Left lung (tissue), 4 donors: ENCODE measurements at regions not wholly inside any gene's neighbourhood (a gene's known extent, or its start where the extent isn't known, plus 50 kb on each side); places are given as distances from the start of the nearest gene placed in this dataset.

ENCODE experiments used
- ATAC-seq: fragments of 200-7000 bp; cut with Tn5 transposase; one replicate; pipeline ENCODE4 v1.9.1; 2020; ENCODE audit warnings: moderate library complexity
- DNase-seq, 4 donors: peaks; one replicate each; pipeline ENCODE4 v3.0.0-alpha.2; 2013 to 2020
- H3K27ac ChIP-seq, 2 donors: fragments of 200-600 bp; sonication (generic) in 1 of 2; one replicate each; pipeline versions ENCODE4 v1.5.0 to v1.8.0; 2020 to 2021
- H3K27me3 ChIP-seq, 2 donors: fragments of 200-600 bp; sonication (generic) in 1 of 2; one replicate each; pipeline versions ENCODE4 v1.5.0 to v1.8.0; 2020 to 2021
- H3K36me3 ChIP-seq, 2 donors: fragments of 200-600 bp; sonication (generic) in 1 of 2; one replicate each; pipeline versions ENCODE4 v1.5.0 to v1.8.0; 2020 to 2021
- H3K4me1 ChIP-seq, 2 donors: fragments of 200-600 bp; one replicate each; pipeline ENCODE4 v1.8.0; 2021
- H3K4me3 ChIP-seq, 2 donors: fragments of 200-600 bp; sonication (generic) in 1 of 2; one replicate each; pipeline versions ENCODE4 v1.5.0 to v1.8.0; 2020 to 2021; ENCODE audit warnings: mild to moderate bottlenecking in 1 of 2
- H3K9me3 ChIP-seq, 2 donors: fragments of 200-600 bp; sonication (generic) in 1 of 2; one replicate each; pipeline versions ENCODE4 v1.5.0 to v1.8.0; 2020 to 2021
- intact Hi-C, 2 donors: fragments of 100-400 bp; cut with DNase I; formaldehyde crosslinking; loops; one replicate each; pipeline versions ENCODE4 v1.11.2 to v1.14.2; 2022
- TF ChIP-seq, protein P1 (sequence below), 2 donors: fragments of 200-600 bp; sonication (generic) in 1 of 2; IDR thresholded peaks; one replicate each; pipeline versions ENCODE4 v1.5.0 to v1.8.0; 2021; ENCODE audit warnings: antibody characterized with exemption in 2 of 2
- donor health status: DM: no; HTN: yes; CAD: no.
- donor health status: DM: no; HTN: no; CAD: no.

DNA sequence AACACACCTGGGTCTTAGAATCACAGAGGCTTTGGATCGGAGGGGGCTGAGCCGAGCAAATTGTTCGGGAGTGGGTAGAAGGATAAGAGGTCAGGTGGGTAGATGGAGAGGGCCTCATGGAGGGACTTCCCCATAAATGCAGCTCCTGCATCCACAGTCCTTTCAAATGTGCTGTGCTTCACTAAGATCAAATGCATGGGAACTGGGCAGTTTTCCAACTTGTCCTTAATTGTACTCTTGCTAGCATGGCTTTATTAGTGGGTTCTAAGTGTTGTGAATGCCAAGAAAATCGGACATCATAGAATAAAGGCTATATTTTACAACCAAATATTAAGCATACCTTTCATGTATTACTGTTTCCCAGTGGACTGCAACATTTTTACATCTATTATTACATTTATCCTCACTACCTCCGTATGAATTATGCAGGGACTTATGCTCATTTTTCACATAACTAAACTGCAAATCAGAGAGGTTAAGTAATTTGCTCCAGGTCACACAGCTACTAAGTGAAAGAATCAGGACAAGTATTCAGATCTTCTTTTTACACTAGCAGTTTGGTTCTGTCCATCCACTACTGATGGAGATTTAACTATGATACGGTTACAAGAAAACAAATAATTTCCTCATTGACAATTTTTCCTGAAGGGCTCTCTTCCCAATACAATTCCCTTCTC is 174.5 kb upstream of the RUNX1 start:
- ATAC-seq = no peak
- peak in 1 of 4 donors; percentile 30 for DNase-seq
- intact Hi-C loops = no loop called here
- no peaks in the 10 kb centered on the region for H3K36me3 ChIP-seq
- peaks cover 0 to 10% of the 10 kb centered on the region in 2 donors for H3K4me1 ChIP-seq
- no peak overlapping the region for H3K27ac ChIP-seq
- no peaks in the 10 kb centered on the region for H3K9me3 ChIP-seq
- TF ChIP-seq, protein P1, sequence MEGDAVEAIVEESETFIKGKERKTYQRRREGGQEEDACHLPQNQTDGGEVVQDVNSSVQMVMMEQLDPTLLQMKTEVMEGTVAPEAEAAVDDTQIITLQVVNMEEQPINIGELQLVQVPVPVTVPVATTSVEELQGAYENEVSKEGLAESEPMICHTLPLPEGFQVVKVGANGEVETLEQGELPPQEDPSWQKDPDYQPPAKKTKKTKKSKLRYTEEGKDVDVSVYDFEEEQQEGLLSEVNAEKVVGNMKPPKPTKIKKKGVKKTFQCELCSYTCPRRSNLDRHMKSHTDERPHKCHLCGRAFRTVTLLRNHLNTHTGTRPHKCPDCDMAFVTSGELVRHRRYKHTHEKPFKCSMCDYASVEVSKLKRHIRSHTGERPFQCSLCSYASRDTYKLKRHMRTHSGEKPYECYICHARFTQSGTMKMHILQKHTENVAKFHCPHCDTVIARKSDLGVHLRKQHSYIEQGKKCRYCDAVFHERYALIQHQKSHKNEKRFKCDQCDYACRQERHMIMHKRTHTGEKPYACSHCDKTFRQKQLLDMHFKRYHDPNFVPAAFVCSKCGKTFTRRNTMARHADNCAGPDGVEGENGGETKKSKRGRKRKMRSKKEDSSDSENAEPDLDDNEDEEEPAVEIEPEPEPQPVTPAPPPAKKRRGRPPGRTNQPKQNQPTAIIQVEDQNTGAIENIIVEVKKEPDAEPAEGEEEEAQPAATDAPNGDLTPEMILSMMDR (IDR thresholded peaks at IDR 0.05) = no peak
- H3K4me3 ChIP-seq = no peak overlapping the region
- H3K27me3 ChIP-seq = no peaks in the 10 kb centered on the region

DNA sequence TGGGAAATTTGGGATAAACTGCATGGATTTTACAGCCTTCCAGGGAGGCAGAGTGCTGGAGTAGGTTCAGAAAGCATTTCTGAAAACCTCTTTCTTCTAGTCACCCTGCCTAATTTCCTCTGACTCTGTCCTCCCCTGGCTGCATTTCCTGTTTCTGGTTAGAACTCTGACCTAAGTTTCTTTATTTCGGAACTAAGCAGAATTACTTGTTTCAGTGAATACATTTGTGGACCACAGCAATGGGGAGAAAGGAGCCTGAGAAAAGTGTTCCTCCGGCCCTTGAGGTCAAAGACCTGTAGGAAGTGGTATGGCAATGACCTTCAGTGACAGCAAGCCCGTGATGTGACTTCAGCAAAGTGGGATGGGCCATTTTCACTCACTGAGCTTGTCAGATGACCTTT is 173.4 kb upstream of the RUNX1 start:
- Histone ChIP-seq H3K27ac (peak overlapping the region in 1 of 2 donors; percentile 24), H3K4me3 (no peak overlapping the region), H3K27me3 (no peaks in the 10 kb centered on the region), H3K36me3 (no peaks in the 10 kb centered on the region), H3K9me3 (no peaks in the 10 kb centered on the region), H3K4me1 (peaks cover 0 to 10% of the 10 kb centered on the region in 2 donors)
- DNase-seq (no peak), ATAC-seq (no peak)
- intact Hi-C loops = no loop called here
- TF ChIP-seq, protein P1 (IDR thresholded peaks at IDR 0.05) = no peak

DNA sequence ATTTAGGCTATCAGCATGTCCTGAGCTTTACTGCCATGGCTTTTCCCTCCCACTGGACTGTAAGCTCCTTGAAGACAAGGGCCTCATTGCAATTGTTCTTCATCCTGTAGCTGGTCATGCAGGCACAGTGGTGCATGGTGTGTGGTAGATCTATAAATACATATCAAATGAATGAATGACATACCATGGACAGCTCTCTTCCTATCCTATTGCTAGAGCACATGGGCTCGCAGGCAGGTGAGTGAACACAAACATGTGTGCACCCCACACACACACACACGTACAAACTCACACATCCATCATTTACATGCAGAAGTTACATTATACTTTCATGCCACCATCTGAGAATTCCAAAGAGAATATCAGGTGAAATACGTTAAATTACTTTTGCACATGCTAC is 172.9 kb upstream of the RUNX1 start:
- H3K4me3 ChIP-seq = no peak overlapping the region
- intact Hi-C loops = no loop called here
- TF ChIP-seq, protein P1 (IDR thresholded peaks at IDR 0.05) = no peak
- DNase-seq (no peak), ATAC-seq (no peak)
- no peaks in the 10 kb centered on the region for H3K36me3 ChIP-seq
- H3K9me3 ChIP-seq = no peaks in the 10 kb centered on the region
- peak overlapping the region in 1 of 2 donors; percentile 24 for H3K27ac ChIP-seq
- H3K4me1 ChIP-seq = peaks cover 0 to 10% of the 10 kb centered on the region in 2 donors
- H3K27me3 ChIP-seq = no peaks in the 10 kb centered on the region

DNA sequence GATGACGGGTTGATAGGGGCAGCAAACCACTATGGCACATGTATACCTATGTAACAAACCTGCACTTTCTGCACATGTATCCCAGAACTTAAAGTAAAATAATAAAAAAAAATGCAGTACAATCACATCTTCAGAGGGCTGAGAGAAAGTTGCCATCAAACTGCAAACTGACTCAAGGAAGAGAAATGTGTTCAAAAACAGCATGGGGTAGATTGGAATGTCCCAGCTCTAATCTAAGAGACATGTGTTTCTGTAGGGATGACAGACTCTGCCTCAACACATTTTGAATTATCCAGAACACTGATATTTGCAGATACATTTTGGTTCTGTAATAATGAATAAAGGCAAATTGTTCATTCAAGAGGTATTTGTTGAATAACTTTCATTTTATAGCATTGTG is 171.2 kb upstream of the RUNX1 start:
- intact Hi-C loops = no loop called here
- Histone ChIP-seq H3K9me3 (no peaks in the 10 kb centered on the region), H3K36me3 (no peaks in the 10 kb centered on the region), H3K27ac (no peak overlapping the region), H3K27me3 (no peaks in the 10 kb centered on the region), H3K4me1 (peaks cover 0 to 10% of the 10 kb centered on the region in 2 donors), H3K4me3 (no peak overlapping the region)
- ATAC-seq = no peak
- TF ChIP-seq, protein P1 (IDR thresholded peaks at IDR 0.05) = no peak
- no peak for DNase-seq

DNA sequence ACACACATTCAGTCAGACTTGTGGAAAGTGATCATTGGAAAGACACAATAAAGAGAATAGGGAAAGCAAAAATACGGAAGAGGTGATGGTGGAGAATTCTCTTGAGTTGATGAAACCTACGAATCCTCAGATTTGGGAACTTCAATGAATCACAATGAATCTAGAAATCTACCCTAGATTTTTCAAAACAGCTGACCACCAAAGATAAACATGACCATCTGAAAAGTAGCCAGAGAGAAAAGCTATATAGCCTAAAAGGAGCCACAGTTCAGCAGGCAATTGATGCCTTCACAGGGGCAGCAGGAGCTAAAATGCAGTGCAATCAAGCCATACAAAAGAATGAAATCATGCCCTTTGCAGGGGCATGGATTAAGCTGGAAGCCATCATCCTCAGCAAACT is 170.6 kb upstream of the RUNX1 start:
- TF ChIP-seq, protein P1 (IDR thresholded peaks at IDR 0.05) = no peak
- Histone ChIP-seq H3K4me1 (peaks cover 0 to 10% of the 10 kb centered on the region in 2 donors), H3K36me3 (no peaks in the 10 kb centered on the region), H3K4me3 (no peak overlapping the region), H3K27me3 (no peaks in the 10 kb centered on the region), H3K9me3 (no peaks in the 10 kb centered on the region), H3K27ac (no peak overlapping the region)
- DNase-seq (no peak), ATAC-seq (no peak)
- intact Hi-C loops = no loop called here
